Activated CD4-positive, alpha-beta T cell treated with anti-CD3 and anti-CD28 coated beads, Interleukin-2, Interleukin-6, amounts not matched to agents 100 ng/mL and 50 ng/mL, durations not matched to agents 16 hours and 8 hours (primary cell): ENCODE measurements at regions not wholly inside any gene's neighbourhood (a gene's known extent, or its start where the extent isn't known, plus 50 kb on each side); places are given as distances from the start of the nearest gene placed in this dataset.

Source experiments
- DNase-seq: peaks from one replicate; pipeline ENCODE4 v3.0.0-alpha.2; 2020

- DNase-seq, result no peak
Measured at GRCh38 chr5:2137444-2138050, 254.8 kb upstream of the IRX4 start.

GRCh38 chr5:2136728-2137333 lies 254.1 kb upstream of the IRX4 start:
- no peak for DNase-seq

GRCh38 chr5:2135833-2136232 lies 253.1 kb upstream of the IRX4 start:
- DNase-seq, result no peak

GRCh38 chr5:2135354-2135753 lies 252.6 kb upstream of the IRX4 start:
- no peak for DNase-seq

- no peak for DNase-seq
Measured at GRCh38 chr5:2134543-2135292, 252.0 kb upstream of the IRX4 start.

GRCh38 chr5:2133936-2134335 lies 251.2 kb upstream of the IRX4 start:
- no peak for DNase-seq

GRCh38 chr5:2133080-2133479 lies 250.4 kb upstream of the IRX4 start:
- DNase-seq, result no peak

GRCh38 chr5:2132497-2132847 lies 249.7 kb upstream of the IRX4 start:
- DNase-seq, result no peak

- no peak for DNase-seq
Measured at GRCh38 chr5:2131826-2132496, 249.2 kb upstream of the IRX4 start.

- DNase-seq, result no peak
Measured at GRCh38 chr5:2131196-2131595, 248.5 kb upstream of the IRX4 start.

GRCh38 chr5:2130361-2130760 lies 247.6 kb upstream of the IRX4 start:
- no peak for DNase-seq

- no peak for DNase-seq
Measured at GRCh38 chr5:2129568-2130272, 247.0 kb upstream of the IRX4 start.

- DNase-seq, result no peak
Measured at GRCh38 chr5:2128686-2129355, 246.1 kb upstream of the IRX4 start.

- no peak for DNase-seq
Measured at GRCh38 chr5:2126512-2126911, 243.8 kb upstream of the IRX4 start.

GRCh38 chr5:2125901-2126265 lies 243.2 kb upstream of the IRX4 start:
- DNase-seq, result no peak

- no peak for DNase-seq
Measured at GRCh38 chr5:2125171-2125900, 242.6 kb upstream of the IRX4 start.

GRCh38 chr5:2124434-2125170 lies 241.9 kb upstream of the IRX4 start:
- DNase-seq, result no peak

- DNase-seq, result no peak
Measured at GRCh38 chr5:2123874-2124273, 241.1 kb upstream of the IRX4 start.

- no peak for DNase-seq
Measured at GRCh38 chr5:2120361-2120760, 237.6 kb upstream of the IRX4 start.

GRCh38 chr5:2119573-2119972 lies 236.8 kb upstream of the IRX4 start:
- no peak for DNase-seq
